GM23248 (cell line): ENCODE measurements at regions not wholly inside any gene's neighbourhood (a gene's known extent, or its start where the extent isn't known, plus 50 kb on each side); places are given as distances from the start of the nearest gene placed in this dataset.
"Not testable (repeated sequence)": the region's sequence is repeated elsewhere in the genome, so short reads cannot be mapped to it uniquely, and the experiment has no call there.

Source experiments
- DNase-seq: peaks from one replicate; pipeline ENCODE4 v3.0.0-alpha.2; 2015
- H2AFZ ChIP-seq: fragments of 200-600 bp; sonication (generic); 2 replicates; pipeline ENCODE4 v1.6.1; 2016; ENCODE audit warnings: antibody characterized with exemption
- H3F3A ChIP-seq: fragments of 200-600 bp; sonication (generic); 2 replicates; pipeline ENCODE4 v1.6.1; 2016; ENCODE audit warnings: mild to moderate bottlenecking, antibody characterized with exemption, mixed run types; ENCODE audit not compliant: insufficient read depth
- H3K27ac ChIP-seq: fragments of 200-600 bp; sonication (generic); 2 replicates; pipeline ENCODE4 v1.5.1; 2016; ENCODE audit warnings: mild to moderate bottlenecking
- H3K27me3 ChIP-seq: fragments of 200-600 bp; sonication (generic); replicated peaks from 2 replicates; pipeline ENCODE4 v1.6.1; 2016; ENCODE audit warnings: mild to moderate bottlenecking; ENCODE audit not compliant: insufficient read depth
- H3K36me3 ChIP-seq: fragments of 200-600 bp; sonication (generic); 2 replicates; pipeline ENCODE4 v1.6.1; 2016; ENCODE audit warnings: low read depth, mild to moderate bottlenecking
- H3K4me1 ChIP-seq: fragments of 200-600 bp; sonication (generic); 2 replicates; pipeline ENCODE4 v1.6.1; 2016; ENCODE audit warnings: mild to moderate bottlenecking; ENCODE audit not compliant: insufficient read depth
- H3K4me2 ChIP-seq: fragments of 200-600 bp; sonication (generic); one replicate; pipeline ENCODE4 v1.6.1; 2016; ENCODE audit warnings: mild to moderate bottlenecking; ENCODE audit not compliant: unreplicated experiment
- H3K4me3 ChIP-seq: fragments of 200-600 bp; sonication (generic); 2 replicates; pipeline ENCODE4 v1.5.1; 2016; ENCODE audit warnings: mild to moderate bottlenecking
- H3K79me2 ChIP-seq: fragments of 200-600 bp; sonication (generic); 2 replicates; pipeline ENCODE4 v1.6.1; 2016; ENCODE audit warnings: mild to moderate bottlenecking; ENCODE audit not compliant: insufficient read depth
- H3K9ac ChIP-seq: fragments of 200-600 bp; sonication (generic); 2 replicates; pipeline ENCODE4 v1.6.1; 2016; ENCODE audit warnings: mild to moderate bottlenecking
- H3K9me2 ChIP-seq: fragments of 200-600 bp; sonication (generic); 2 replicates; pipeline ENCODE4 v1.6.1; 2016; ENCODE audit warnings: mixed run types, mild to moderate bottlenecking, moderate library complexity; ENCODE audit not compliant: insufficient read depth
- H3K9me3 ChIP-seq: fragments of 200-600 bp; sonication (generic); one replicate; pipeline ENCODE4 v1.6.1; 2017; ENCODE audit warnings: low read depth
- H4K20me1 ChIP-seq: fragments of 200-600 bp; sonication (generic); 2 replicates; pipeline ENCODE4 v1.6.0; 2016; ENCODE audit not compliant: insufficient read depth
- EZH2 ChIP-seq: fragments of 200-600 bp; sonication (generic); IDR thresholded peaks from 2 replicates; pipeline ENCODE4 v1.6.1; 2018; ENCODE audit warnings: antibody characterized with exemption, mild to moderate bottlenecking; ENCODE audit not compliant: insufficient read depth, poor library complexity, severe bottlenecking
- EZH2phosphoT487 ChIP-seq: fragments of 200-600 bp; sonication (generic); IDR thresholded peaks from 2 replicates; pipeline ENCODE4 v1.6.1; 2018; ENCODE audit warnings: antibody characterized with exemption, moderate library complexity, mild to moderate bottlenecking, low read depth; ENCODE audit not compliant: insufficient read depth
- WGBS, 2 experiments: methylation state at CpG; one replicate each; pipeline ENCODE4 v1.1.6; 2015 to 2017; ENCODE audit warnings: low lambda C conversion rate in 2 of 2, low coverage in 1 of 2; ENCODE audit errors: missing lambda C conversion rate in 2 of 2; 5-methylcytosine and 5-hydroxymethylcytosine counted together
- in situ Hi-C: fragments of 300-500 bp; cut with MboI; formaldehyde crosslinking; loops from 2 replicates; pipeline ENCODE4 v1.15.0; 2020

- TF ChIP-seq EZH2 (no peak), EZH2phosphoT487 (no peak)
- no peaks in the 10 kb centered on the region for H3K9me3 ChIP-seq
- H3K27ac ChIP-seq, result no peak overlapping the region
- in situ Hi-C loops, result no loop called here
- no peaks in the 10 kb centered on the region for H3K9me2 ChIP-seq
- 97 to 98% methylated on average over 6 of the region's 6 CpGs for WGBS, 2 experiments
- peaks cover 4% of the 10 kb centered on the region for H3F3A ChIP-seq
- no peaks in the 10 kb centered on the region for H3K36me3 ChIP-seq
- no peaks in the 10 kb centered on the region; the same call in 1 of the 2 replicates for H3K27me3 ChIP-seq
- H3K4me1 ChIP-seq, result peaks cover 14% of the 10 kb centered on the region
- no peak for DNase-seq
- H4K20me1 ChIP-seq, result no peaks in the 10 kb centered on the region
- H3K9ac ChIP-seq, result no peak overlapping the region
- no peak overlapping the region for H3K4me3 ChIP-seq
- no peak overlapping the region for H3K4me2 ChIP-seq
- no peak overlapping the region for H2AFZ ChIP-seq
- no peaks in the 10 kb centered on the region for H3K79me2 ChIP-seq
Measured at GRCh38 chr1:228839656-228840055, 104.4 kb downstream of the RHOU start.

- H3K4me3 ChIP-seq, result no peak overlapping the region
- H3K4me1 ChIP-seq, result peaks cover 14% of the 10 kb centered on the region
- H4K20me1 ChIP-seq, result no peaks in the 10 kb centered on the region
- no peak overlapping the region for H3K27ac ChIP-seq
- TF ChIP-seq EZH2phosphoT487 (no peak), EZH2 (no peak)
- no peaks in the 10 kb centered on the region for H3K27me3 ChIP-seq
- no peak overlapping the region for H3K9ac ChIP-seq
- H3F3A ChIP-seq, result peaks cover 4% of the 10 kb centered on the region
- 96 to 97% methylated on average over 4 of the region's 4 CpGs for WGBS, 2 experiments
- H2AFZ ChIP-seq, result no peak overlapping the region
- no peaks in the 10 kb centered on the region for H3K36me3 ChIP-seq
- in situ Hi-C loops, result no loop called here
- no peaks in the 10 kb centered on the region for H3K9me3 ChIP-seq
- no peaks in the 10 kb centered on the region for H3K9me2 ChIP-seq
- DNase-seq, result no peak
- no peak overlapping the region for H3K4me2 ChIP-seq
- H3K79me2 ChIP-seq, result no peaks in the 10 kb centered on the region
Measured at GRCh38 chr1:228841632-228842031, 106.4 kb downstream of the RHOU start.

DNA sequence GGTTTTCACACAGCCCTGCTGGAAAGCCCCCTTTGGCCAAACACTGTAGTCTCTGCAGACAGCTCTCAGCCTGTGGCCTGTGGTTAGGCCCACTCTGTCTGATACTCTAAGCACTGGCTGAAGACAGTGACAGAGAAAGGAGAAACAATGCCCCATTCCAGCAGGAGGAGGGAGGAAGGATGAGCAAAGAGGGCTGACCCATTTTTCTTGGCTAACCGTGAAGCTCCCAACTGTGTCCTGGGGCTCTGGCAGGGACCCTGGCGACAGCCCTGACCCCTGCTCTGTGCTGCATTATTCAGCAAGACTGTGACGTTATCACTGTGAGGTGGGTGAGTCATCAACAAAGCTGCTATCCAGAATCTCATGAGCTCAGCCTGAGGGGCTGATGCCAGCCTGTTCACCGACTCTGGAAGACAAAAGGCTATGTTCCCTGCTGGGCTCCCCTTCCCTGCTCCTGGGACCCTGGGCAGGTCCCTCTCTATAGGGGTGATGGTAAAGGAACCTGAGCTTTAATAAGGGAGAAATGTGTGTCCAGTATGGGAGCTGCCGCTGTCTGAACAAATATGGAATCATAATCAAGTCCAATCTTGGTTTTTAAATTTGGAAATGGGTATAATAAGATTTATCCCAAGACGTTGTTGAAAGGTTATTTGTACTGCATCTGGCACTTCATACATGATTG is 107.0 kb downstream of the RHOU start:
- H3K9ac ChIP-seq, result no peak overlapping the region
- H2AFZ ChIP-seq, result no peak overlapping the region
- H3K27me3 ChIP-seq, result no peaks in the 10 kb centered on the region
- peak; percentile 85 for DNase-seq
- peaks cover 4% of the 10 kb centered on the region for H3F3A ChIP-seq
- no peak overlapping the region for H3K27ac ChIP-seq
- no peaks in the 10 kb centered on the region for H3K36me3 ChIP-seq
- no peaks in the 10 kb centered on the region for H3K9me3 ChIP-seq
- no peaks in the 10 kb centered on the region for H4K20me1 ChIP-seq
- peak overlapping the region; percentile 17 for H3K4me2 ChIP-seq
- no peak for TF ChIP-seq EZH2
- TF ChIP-seq EZH2phosphoT487, result no peak
- H3K79me2 ChIP-seq, result no peaks in the 10 kb centered on the region
- H3K4me3 ChIP-seq, result no peak overlapping the region
- in situ Hi-C loops, result no loop called here
- no peaks in the 10 kb centered on the region for H3K9me2 ChIP-seq
- peaks cover 14% of the 10 kb centered on the region for H3K4me1 ChIP-seq
- 27 to 28% methylated on average over 6 of the region's 6 CpGs for WGBS, 2 experiments

- Histone ChIP-seq H3K9ac (no peak overlapping the region), H3K4me1 (peaks cover 4% of the 10 kb centered on the region), H4K20me1 (no peaks in the 10 kb centered on the region), H3K27me3 (no peaks in the 10 kb centered on the region), H3K9me3 (no peaks in the 10 kb centered on the region), H3K4me3 (no peak overlapping the region), H3K36me3 (no peaks in the 10 kb centered on the region), H2AFZ (no peak overlapping the region), H3K79me2 (no peaks in the 10 kb centered on the region), H3K9me2 (no peaks in the 10 kb centered on the region), H3K27ac (no peak overlapping the region), H3F3A (peaks cover 4% of the 10 kb centered on the region; the same call in 1 of the 2 replicates), H3K4me2 (no peak overlapping the region)
- WGBS, 2 experiments, result 82 to 84% methylated on average over 8 of the region's 8 CpGs
- in situ Hi-C loops, result no loop called here
- TF ChIP-seq EZH2 (no peak), EZH2phosphoT487 (no peak)
- no peak for DNase-seq
Measured at GRCh38 chr1:228845101-228845500, 109.8 kb downstream of the RHOU start.

GRCh38 chr1:228846952-228847351 is 111.7 kb downstream of the RHOU start:
- WGBS, 2 experiments, result 91 to 96% methylated on average over 1 of the region's 1 CpG
- H3K9me3 ChIP-seq, result no peaks in the 10 kb centered on the region
- DNase-seq, result no peak
- in situ Hi-C loops, result no loop called here
- no peak overlapping the region for H3K9ac ChIP-seq
- H3K27me3 ChIP-seq, result no peaks in the 10 kb centered on the region; the same call in 1 of the 2 replicates
- H3K9me2 ChIP-seq, result no peaks in the 10 kb centered on the region
- H4K20me1 ChIP-seq, result no peaks in the 10 kb centered on the region
- H3K27ac ChIP-seq, result no peak overlapping the region
- H3K79me2 ChIP-seq, result no peaks in the 10 kb centered on the region
- H2AFZ ChIP-seq, result no peak overlapping the region
- H3K36me3 ChIP-seq, result no peaks in the 10 kb centered on the region
- peaks cover 2% of the 10 kb centered on the region for H3K4me1 ChIP-seq
- H3F3A ChIP-seq, result peaks cover 4% of the 10 kb centered on the region; the same call in 1 of the 2 replicates
- TF ChIP-seq EZH2, result no peak
- TF ChIP-seq EZH2phosphoT487, result no peak
- H3K4me3 ChIP-seq, result no peak overlapping the region
- H3K4me2 ChIP-seq, result no peak overlapping the region

- H3K4me2 ChIP-seq, H3K9me3 ChIP-seq, H3K9me2 ChIP-seq, H3F3A ChIP-seq, H3K9ac ChIP-seq, H3K79me2 ChIP-seq, H3K4me3 ChIP-seq, H2AFZ ChIP-seq, H3K36me3 ChIP-seq, H3K4me1 ChIP-seq, H3K27me3 ChIP-seq, H4K20me1 ChIP-seq, DNase-seq, H3K27ac ChIP-seq, in situ Hi-C loops: not testable (repeated sequence)
- WGBS, 2 experiments, result 89 to 92% methylated on average over 2 of the region's 2 CpGs
Measured at GRCh38 chr1:228847451-228847850, 112.2 kb downstream of the RHOU start.
